ENCODE measurements at regions not wholly inside any gene's neighbourhood (a gene's known extent, or its start where the extent isn't known, plus 50 kb on each side); places are given as distances from the start of the nearest gene placed in this dataset.

DNA sequence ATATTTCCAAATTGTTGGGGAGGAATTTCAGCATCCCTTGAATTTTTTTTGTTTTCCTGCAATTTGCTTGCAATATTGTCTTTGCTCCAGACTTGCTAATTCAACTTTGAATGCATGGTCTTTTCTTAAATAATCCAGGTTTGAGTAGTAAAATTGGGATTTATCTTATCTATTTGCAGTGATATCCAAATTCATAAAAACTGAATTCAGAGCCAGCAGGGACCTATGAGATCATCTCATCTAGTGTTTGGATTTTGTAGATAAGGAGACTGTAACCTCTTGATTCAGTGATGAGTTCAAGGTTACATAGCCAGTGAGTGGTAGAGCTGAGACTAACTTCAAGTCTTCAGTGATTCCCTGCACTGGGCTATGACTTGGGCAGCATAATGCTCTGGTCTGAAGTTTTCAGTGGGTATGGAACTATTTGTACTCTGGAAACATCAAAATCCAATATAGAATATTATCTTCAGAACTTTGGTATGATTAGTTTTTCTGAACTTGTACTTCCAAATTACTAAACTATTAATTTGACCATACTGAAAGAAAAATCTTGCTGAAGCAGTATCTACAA, 109.4 kb downstream of the DISP1 start:
- TF ChIP-seq BHLHE40 (IDR thresholded peaks at IDR 0.05; ENCODE audit: low read depth, low read length) (no peak), ZFP36 (IDR thresholded peaks at IDR 0.05; ENCODE audit: borderline replicate concordance, partially characterized antibody) (no peak), MYC (IDR thresholded peaks at IDR 0.05; ENCODE audit: borderline replicate concordance, low read length) (no peak), MAX (IDR thresholded peaks at IDR 0.05) (no peak), POLR2A (IDR thresholded peaks at IDR 0.05; ENCODE audit: low read length) (no peak), RAD21 (conservative IDR thresholded peaks at IDR 0.05 in 1 of 2, IDR thresholded peaks at IDR 0.05 in 1 of 2) (no peak), KDM1A (IDR thresholded peaks at IDR 0.05; ENCODE audit: low read depth) (no peak), RFX5 (IDR thresholded peaks at IDR 0.05) (no peak)
- TF ChIP-seq, protein P1, sequence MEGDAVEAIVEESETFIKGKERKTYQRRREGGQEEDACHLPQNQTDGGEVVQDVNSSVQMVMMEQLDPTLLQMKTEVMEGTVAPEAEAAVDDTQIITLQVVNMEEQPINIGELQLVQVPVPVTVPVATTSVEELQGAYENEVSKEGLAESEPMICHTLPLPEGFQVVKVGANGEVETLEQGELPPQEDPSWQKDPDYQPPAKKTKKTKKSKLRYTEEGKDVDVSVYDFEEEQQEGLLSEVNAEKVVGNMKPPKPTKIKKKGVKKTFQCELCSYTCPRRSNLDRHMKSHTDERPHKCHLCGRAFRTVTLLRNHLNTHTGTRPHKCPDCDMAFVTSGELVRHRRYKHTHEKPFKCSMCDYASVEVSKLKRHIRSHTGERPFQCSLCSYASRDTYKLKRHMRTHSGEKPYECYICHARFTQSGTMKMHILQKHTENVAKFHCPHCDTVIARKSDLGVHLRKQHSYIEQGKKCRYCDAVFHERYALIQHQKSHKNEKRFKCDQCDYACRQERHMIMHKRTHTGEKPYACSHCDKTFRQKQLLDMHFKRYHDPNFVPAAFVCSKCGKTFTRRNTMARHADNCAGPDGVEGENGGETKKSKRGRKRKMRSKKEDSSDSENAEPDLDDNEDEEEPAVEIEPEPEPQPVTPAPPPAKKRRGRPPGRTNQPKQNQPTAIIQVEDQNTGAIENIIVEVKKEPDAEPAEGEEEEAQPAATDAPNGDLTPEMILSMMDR (IDR thresholded peaks at IDR 0.05) = no peak
- TF ChIP-seq, protein P2, sequence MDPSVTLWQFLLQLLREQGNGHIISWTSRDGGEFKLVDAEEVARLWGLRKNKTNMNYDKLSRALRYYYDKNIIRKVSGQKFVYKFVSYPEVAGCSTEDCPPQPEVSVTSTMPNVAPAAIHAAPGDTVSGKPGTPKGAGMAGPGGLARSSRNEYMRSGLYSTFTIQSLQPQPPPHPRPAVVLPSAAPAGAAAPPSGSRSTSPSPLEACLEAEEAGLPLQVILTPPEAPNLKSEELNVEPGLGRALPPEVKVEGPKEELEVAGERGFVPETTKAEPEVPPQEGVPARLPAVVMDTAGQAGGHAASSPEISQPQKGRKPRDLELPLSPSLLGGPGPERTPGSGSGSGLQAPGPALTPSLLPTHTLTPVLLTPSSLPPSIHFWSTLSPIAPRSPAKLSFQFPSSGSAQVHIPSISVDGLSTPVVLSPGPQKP (IDR thresholded peaks at IDR 0.05; ENCODE audit: low read depth, low read length) = no peak
